ENCODE measurements at regions not wholly inside any gene's neighbourhood (a gene's known extent, or its start where the extent isn't known, plus 50 kb on each side); places are given as distances from the start of the nearest gene placed in this dataset.
"Not testable (repeated sequence)": the region's sequence is repeated elsewhere in the genome, so short reads cannot be mapped to it uniquely, and the experiment has no call there.

- Histone ChIP-seq H3K9me3 (replicated peaks) (peaks cover 28% of the 10 kb centered on the region), H3K27ac (replicated peaks) (no peak overlapping the region), H3K36me3 (no peaks in the 10 kb centered on the region), H3K4me1 (no peaks in the 10 kb centered on the region), H3K4me3 (no peak overlapping the region), H3K27me3 (ENCODE audit: low read depth) (no peaks in the 10 kb centered on the region)
- TF ChIP-seq CTCF (IDR thresholded peaks at IDR 0.05; ENCODE audit: borderline replicate concordance): no peak
- DNase-seq: no peak
- intact Hi-C loops (cut with micrococcal nuclease): no loop called here
Measured at GRCh38 chr2:11891671-11892440, 145.4 kb downstream of the LPIN1 start.

GRCh38 chr2:11896386-11896785 lies 150.0 kb downstream of the LPIN1 start:
- Histone ChIP-seq H3K27me3 (ENCODE audit: low read depth) (no peaks in the 10 kb centered on the region), H3K27ac (replicated peaks) (no peak overlapping the region), H3K9me3 (replicated peaks) (no peaks in the 10 kb centered on the region), H3K4me1 (no peaks in the 10 kb centered on the region), H3K4me3 (no peak overlapping the region), H3K36me3 (no peaks in the 10 kb centered on the region)
- no peak for DNase-seq
- intact Hi-C loops (cut with micrococcal nuclease): no loop called here
- TF ChIP-seq CTCF (IDR thresholded peaks at IDR 0.05; ENCODE audit: borderline replicate concordance): no peak

GRCh38 chr2:11898576-11898975 lies 152.1 kb downstream of the LPIN1 start:
- no peaks in the 10 kb centered on the region for H3K9me3 ChIP-seq (replicated peaks)
- intact Hi-C loops (cut with micrococcal nuclease): no loop called here
- no peak overlapping the region for H3K27ac ChIP-seq (replicated peaks)
- no peak for TF ChIP-seq CTCF (IDR thresholded peaks at IDR 0.05; ENCODE audit: borderline replicate concordance)
- no peak for DNase-seq
- H3K27me3 ChIP-seq (ENCODE audit: low read depth): no peaks in the 10 kb centered on the region
- no peaks in the 10 kb centered on the region for H3K4me1 ChIP-seq
- H3K36me3 ChIP-seq: no peaks in the 10 kb centered on the region
- H3K4me3 ChIP-seq: no peak overlapping the region

DNA sequence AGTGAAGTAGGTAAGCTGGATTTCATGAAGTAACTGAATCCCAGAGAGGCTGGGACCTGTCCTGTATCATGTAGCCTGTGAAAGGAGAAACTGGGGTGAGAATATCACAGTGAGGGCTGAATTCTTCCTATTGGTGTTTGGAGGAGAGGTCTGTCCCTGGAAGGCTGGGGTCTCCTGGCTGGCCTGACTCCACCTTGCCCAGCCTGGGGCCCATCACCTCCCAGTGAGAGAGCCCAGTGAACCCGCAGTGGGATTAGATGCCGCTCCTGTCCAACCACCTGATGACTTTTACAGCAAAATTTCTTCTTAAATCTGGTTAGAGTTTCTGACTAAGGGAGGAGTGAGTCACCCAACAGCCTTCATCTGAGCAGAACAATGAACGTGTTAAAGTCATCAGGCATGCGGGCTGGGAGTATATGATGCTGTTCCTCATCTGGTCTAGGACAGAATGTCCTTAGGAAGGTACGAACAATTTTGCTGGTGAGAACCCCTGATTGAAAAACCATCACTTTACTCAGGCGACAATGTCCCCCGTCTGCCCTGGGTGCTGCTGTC lies 152.9 kb downstream of the LPIN1 start:
- no peaks in the 10 kb centered on the region for H3K36me3 ChIP-seq
- no peaks in the 10 kb centered on the region for H3K9me3 ChIP-seq (replicated peaks)
- H3K27ac ChIP-seq (replicated peaks): no peak overlapping the region
- H3K4me1 ChIP-seq: no peaks in the 10 kb centered on the region
- no peak for DNase-seq
- no peak for TF ChIP-seq CTCF (IDR thresholded peaks at IDR 0.05; ENCODE audit: borderline replicate concordance)
- no peak overlapping the region for H3K4me3 ChIP-seq
- intact Hi-C loops (cut with micrococcal nuclease): no loop called here
- no peaks in the 10 kb centered on the region for H3K27me3 ChIP-seq (ENCODE audit: low read depth)

GRCh38 chr2:11900891-11901290 lies 154.5 kb downstream of the LPIN1 start:
- DNase-seq; H3K36me3 ChIP-seq; H3K27me3 ChIP-seq (ENCODE audit: low read depth); H3K4me1 ChIP-seq; H3K4me3 ChIP-seq; H3K27ac ChIP-seq (replicated peaks); H3K9me3 ChIP-seq (replicated peaks); intact Hi-C loops (cut with micrococcal nuclease): not testable (repeated sequence)

GRCh38 chr2:11901351-11902069 lies 155.1 kb downstream of the LPIN1 start:
- DNase-seq: no peak
- Histone ChIP-seq H3K4me3 (no peak overlapping the region), H3K9me3 (replicated peaks) (no peaks in the 10 kb centered on the region), H3K27ac (replicated peaks) (no peak overlapping the region), H3K36me3 (no peaks in the 10 kb centered on the region), H3K27me3 (ENCODE audit: low read depth) (no peaks in the 10 kb centered on the region), H3K4me1 (no peaks in the 10 kb centered on the region)
- intact Hi-C loops (cut with micrococcal nuclease): no loop called here
- no peak for TF ChIP-seq CTCF (IDR thresholded peaks at IDR 0.05; ENCODE audit: borderline replicate concordance)

All from left ventricle myocardium inferior (tissue), 1 donor.